Liver (tissue), 8 donors: ENCODE measurements at regions not wholly inside any gene's neighbourhood (a gene's known extent, or its start where the extent isn't known, plus 50 kb on each side); places are given as distances from the start of the nearest gene placed in this dataset.

ENCODE experiments used
- DNase-seq: peaks from one replicate; pipeline ENCODE4 v3.0.0-alpha.2; 2017; ENCODE audit warnings: low spot score
- H3K27ac ChIP-seq, 2 donors: one replicate each; pipeline ENCODE4 v1.7.0; 2013; ENCODE audit warnings: inconsistent platforms in 2 of 2, low read length in 2 of 2, control low read depth in 1 of 2, low read depth in 1 of 2, mild to moderate bottlenecking in 1 of 2
- H3K27me3 ChIP-seq, 4 donors: one replicate each; pipeline versions ENCODE4 v1.6.1 to v1.7.0; 2013; ENCODE audit warnings: low read length in 3 of 4, inconsistent platforms in 1 of 4, mild to moderate bottlenecking in 1 of 4, moderate library complexity in 1 of 4; ENCODE audit not compliant: control insufficient read depth in 4 of 4, insufficient read depth in 4 of 4
- H3K36me3 ChIP-seq, 4 donors: one replicate each; pipeline versions ENCODE4 v1.6.1 to v1.7.0; 2013; ENCODE audit warnings: low read length in 3 of 4, mild to moderate bottlenecking in 3 of 4, low read depth in 1 of 4, moderate library complexity in 1 of 4; ENCODE audit not compliant: control insufficient read depth in 4 of 4, insufficient read depth in 3 of 4
- H3K4me1 ChIP-seq, 4 donors: one replicate each; pipeline versions ENCODE4 v1.6.1 to v1.7.0; 2013; ENCODE audit warnings: low read length in 3 of 4, mild to moderate bottlenecking in 3 of 4, moderate library complexity in 1 of 4; ENCODE audit not compliant: control insufficient read depth in 4 of 4, insufficient read depth in 4 of 4
- H3K4me3 ChIP-seq, 3 donors: one replicate each; pipeline versions ENCODE4 v1.6.1 to v1.7.0; 2013; ENCODE audit warnings: low read length in 3 of 3, control low read depth in 1 of 3, low read depth in 1 of 3, mild to moderate bottlenecking in 1 of 3
- H3K9ac ChIP-seq, 2 donors: one replicate each; pipeline ENCODE4 v1.7.0; 2013; ENCODE audit warnings: low read length in 2 of 2, mild to moderate bottlenecking in 2 of 2, moderate library complexity in 2 of 2, control low read depth in 1 of 2, low read depth in 1 of 2
- H3K9me3 ChIP-seq, 4 donors: one replicate each; pipeline versions ENCODE4 v1.6.1 to v1.7.0; 2013; ENCODE audit warnings: low read length in 3 of 4; ENCODE audit not compliant: control insufficient read depth in 4 of 4
- ATF3 ChIP-seq: IDR thresholded peaks from 2 replicates; pipeline ENCODE4 v1.6.1; 2016; ENCODE audit warnings: antibody characterized with exemption
- CTCF ChIP-seq: fragments of 150-350 bp; IDR thresholded peaks from 2 replicates; pipeline ENCODE4 v1.5.1; 2017; ENCODE audit warnings: improper control_type of control experiment, low read depth, low read length; ENCODE audit not compliant: missing input control
- EGR1 ChIP-seq, 2 donors: IDR thresholded peaks; 2 replicates each; pipeline ENCODE4 v1.6.1; 2016 to 2018; ENCODE audit warnings: antibody characterized with exemption in 2 of 2, low read depth in 2 of 2
- FOXA1 ChIP-seq: IDR thresholded peaks from 2 replicates; pipeline ENCODE4 v1.6.1; 2016; ENCODE audit warnings: antibody characterized with exemption
- FOXA2 ChIP-seq: IDR thresholded peaks from 2 replicates; pipeline ENCODE4 v1.6.1; 2016; ENCODE audit warnings: antibody characterized with exemption
- GABPA ChIP-seq, 2 donors: IDR thresholded peaks in 1 of 2; conservative IDR thresholded peaks in 1 of 2; 2 replicates each; pipeline ENCODE4 v1.6.1; 2016; ENCODE audit warnings: antibody characterized with exemption in 2 of 2, mild to moderate bottlenecking in 1 of 2, moderate library complexity in 1 of 2
- HNF4A ChIP-seq, 2 donors: conservative IDR thresholded peaks; 2 replicates each; pipeline ENCODE4 v1.6.1; 2016; ENCODE audit warnings: antibody characterized with exemption in 2 of 2, mild to moderate bottlenecking in 2 of 2
- HNF4G ChIP-seq: IDR thresholded peaks from 2 replicates; pipeline ENCODE4 v1.6.1; 2016; ENCODE audit warnings: antibody characterized with exemption
- JUND ChIP-seq, 2 donors: IDR thresholded peaks; 2 replicates each; pipeline ENCODE4 v1.6.1; 2016; ENCODE audit warnings: antibody characterized with exemption in 2 of 2
- MAX ChIP-seq: IDR thresholded peaks from 2 replicates; pipeline ENCODE4 v1.6.1; 2016; ENCODE audit warnings: antibody characterized with exemption
- NR2F2 ChIP-seq: IDR thresholded peaks from 2 replicates; pipeline ENCODE4 v1.6.1; 2016; ENCODE audit warnings: antibody characterized with exemption
- RAD21 ChIP-seq, 2 donors: IDR thresholded peaks; 2 replicates each; pipeline ENCODE4 v1.6.1; 2016; ENCODE audit warnings: antibody characterized with exemption in 2 of 2, mild to moderate bottlenecking in 2 of 2
- RXRA ChIP-seq, 2 donors: IDR thresholded peaks; 2 replicates each; pipeline ENCODE4 v1.6.1; 2017 to 2018; ENCODE audit warnings: antibody characterized with exemption in 2 of 2, mild to moderate bottlenecking in 1 of 2
- SP1 ChIP-seq: IDR thresholded peaks from 2 replicates; pipeline ENCODE4 v1.6.1; 2018; ENCODE audit warnings: antibody characterized with exemption, mild to moderate bottlenecking
- TAF1 ChIP-seq: conservative IDR thresholded peaks from 2 replicates; pipeline ENCODE4 v1.6.1; 2016; ENCODE audit warnings: antibody characterized with exemption, mild to moderate bottlenecking
- YY1 ChIP-seq: IDR thresholded peaks from 2 replicates; pipeline ENCODE4 v1.6.1; 2016; ENCODE audit warnings: antibody characterized with exemption, mild to moderate bottlenecking
- WGBS: extraction: QIAGEN DNeasy Blood & Tissue Kit; methylation state at CpG from one replicate; pipeline ENCODE4 v1.1.7; 2013; 5-methylcytosine and 5-hydroxymethylcytosine counted together
- TF ChIP-seq, protein P1 (sequence below): IDR thresholded peaks from 2 replicates; pipeline ENCODE4 v1.6.1; 2016; ENCODE audit warnings: antibody characterized with exemption
- TF ChIP-seq, protein P2 (sequence below): IDR thresholded peaks from 2 replicates; pipeline ENCODE4 v1.6.1; 2016; ENCODE audit warnings: antibody characterized with exemption, mild to moderate bottlenecking
- donor health status: healthy.
- donor health status: healthy.
- donor health status: healthy.
- donor health status: healthy.
- donor health status: healthy.

DNA sequence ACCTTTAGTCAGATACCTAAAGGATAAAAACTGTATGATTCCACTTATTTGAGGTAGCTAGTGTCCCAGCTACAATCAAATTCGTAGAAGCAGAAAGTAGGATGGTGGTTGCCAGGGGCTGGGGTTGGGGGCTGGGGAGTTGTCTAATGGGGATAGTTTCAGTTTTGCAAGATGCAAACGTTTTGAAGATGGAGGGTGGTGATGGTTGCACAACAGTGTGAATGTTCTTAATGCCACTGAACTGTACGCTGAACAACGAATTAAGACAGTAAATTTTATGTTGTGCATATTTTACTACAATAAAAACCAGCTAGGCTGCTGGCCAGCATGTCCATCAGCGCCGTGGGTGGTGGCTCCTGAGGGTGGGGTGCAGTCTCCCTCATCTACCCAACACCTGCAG is 137.8 kb downstream of the GADD45G start:
- H3K4me1 ChIP-seq, result peaks cover 4 to 13% (median 8%) of the 10 kb centered on the region in 4 donors
- H3K36me3 ChIP-seq, result no peaks in the 10 kb centered on the region
- no peaks in the 10 kb centered on the region for H3K27me3 ChIP-seq
- H3K27ac ChIP-seq, result no peak overlapping the region
- WGBS, result 77% methylated on average over 6 of the region's 6 CpGs
- H3K9me3 ChIP-seq, result no peaks in the 10 kb centered on the region
- H3K4me3 ChIP-seq, result no peak overlapping the region
- H3K9ac ChIP-seq, result no peak overlapping the region
- no peak for DNase-seq
- TF ChIP-seq RAD21 (IDR thresholded peaks at IDR 0.05) (no peak), TAF1 (no peak), ATF3 (no peak), JUND (IDR thresholded peaks at IDR 0.05) (no peak), FOXA2 (no peak), NR2F2 (no peak), FOXA1 (no peak), GABPA (IDR thresholded peaks at IDR 0.05 in 1 of 2, conservative IDR thresholded peaks at IDR 0.05 in 1 of 2) (no peak), YY1 (no peak), HNF4G (no peak), HNF4A (conservative IDR thresholded peaks at IDR 0.05) (no peak), MAX (no peak)
- TF ChIP-seq, protein P1, sequence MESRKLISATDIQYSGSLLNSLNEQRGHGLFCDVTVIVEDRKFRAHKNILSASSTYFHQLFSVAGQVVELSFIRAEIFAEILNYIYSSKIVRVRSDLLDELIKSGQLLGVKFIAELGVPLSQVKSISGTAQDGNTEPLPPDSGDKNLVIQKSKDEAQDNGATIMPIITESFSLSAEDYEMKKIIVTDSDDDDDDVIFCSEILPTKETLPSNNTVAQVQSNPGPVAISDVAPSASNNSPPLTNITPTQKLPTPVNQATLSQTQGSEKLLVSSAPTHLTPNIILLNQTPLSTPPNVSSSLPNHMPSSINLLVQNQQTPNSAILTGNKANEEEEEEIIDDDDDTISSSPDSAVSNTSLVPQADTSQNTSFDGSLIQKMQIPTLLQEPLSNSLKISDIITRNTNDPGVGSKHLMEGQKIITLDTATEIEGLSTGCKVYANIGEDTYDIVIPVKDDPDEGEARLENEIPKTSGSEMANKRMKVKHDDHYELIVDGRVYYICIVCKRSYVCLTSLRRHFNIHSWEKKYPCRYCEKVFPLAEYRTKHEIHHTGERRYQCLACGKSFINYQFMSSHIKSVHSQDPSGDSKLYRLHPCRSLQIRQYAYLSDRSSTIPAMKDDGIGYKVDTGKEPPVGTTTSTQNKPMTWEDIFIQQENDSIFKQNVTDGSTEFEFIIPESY, result no peak

GRCh38 chr9:89743216-89743572 is 138.4 kb downstream of the GADD45G start:
- WGBS, result 87% methylated on average over 5 of the region's 5 CpGs

More at GRCh38 chr9:89743216-89743572, 138.4 kb downstream of the GADD45G start:
- DNase-seq, result no peak
- Histone ChIP-seq H3K27ac (no peak overlapping the region), H3K36me3 (no peaks in the 10 kb centered on the region), H3K27me3 (no peaks in the 10 kb centered on the region), H3K4me3 (no peak overlapping the region), H3K9ac (no peak overlapping the region), H3K4me1 (peaks cover 4 to 12% (median 5%) of the 10 kb centered on the region in 4 donors), H3K9me3 (no peaks in the 10 kb centered on the region)
- TF ChIP-seq RXRA (IDR thresholded peaks at IDR 0.05) (no peak), YY1 (no peak), FOXA2 (no peak), ATF3 (no peak), EGR1 (IDR thresholded peaks at IDR 0.05; ENCODE audit: low read depth in 2 of 2) (no peak), GABPA (IDR thresholded peaks at IDR 0.05 in 1 of 2, conservative IDR thresholded peaks at IDR 0.05 in 1 of 2) (no peak), NR2F2 (no peak), HNF4G (no peak), HNF4A (conservative IDR thresholded peaks at IDR 0.05) (no peak), CTCF (no peak), SP1 (no peak), JUND (IDR thresholded peaks at IDR 0.05) (no peak), RAD21 (IDR thresholded peaks at IDR 0.05) (no peak), FOXA1 (no peak), TAF1 (no peak), MAX (no peak)
- TF ChIP-seq, protein P1, result no peak
- TF ChIP-seq, protein P2, sequence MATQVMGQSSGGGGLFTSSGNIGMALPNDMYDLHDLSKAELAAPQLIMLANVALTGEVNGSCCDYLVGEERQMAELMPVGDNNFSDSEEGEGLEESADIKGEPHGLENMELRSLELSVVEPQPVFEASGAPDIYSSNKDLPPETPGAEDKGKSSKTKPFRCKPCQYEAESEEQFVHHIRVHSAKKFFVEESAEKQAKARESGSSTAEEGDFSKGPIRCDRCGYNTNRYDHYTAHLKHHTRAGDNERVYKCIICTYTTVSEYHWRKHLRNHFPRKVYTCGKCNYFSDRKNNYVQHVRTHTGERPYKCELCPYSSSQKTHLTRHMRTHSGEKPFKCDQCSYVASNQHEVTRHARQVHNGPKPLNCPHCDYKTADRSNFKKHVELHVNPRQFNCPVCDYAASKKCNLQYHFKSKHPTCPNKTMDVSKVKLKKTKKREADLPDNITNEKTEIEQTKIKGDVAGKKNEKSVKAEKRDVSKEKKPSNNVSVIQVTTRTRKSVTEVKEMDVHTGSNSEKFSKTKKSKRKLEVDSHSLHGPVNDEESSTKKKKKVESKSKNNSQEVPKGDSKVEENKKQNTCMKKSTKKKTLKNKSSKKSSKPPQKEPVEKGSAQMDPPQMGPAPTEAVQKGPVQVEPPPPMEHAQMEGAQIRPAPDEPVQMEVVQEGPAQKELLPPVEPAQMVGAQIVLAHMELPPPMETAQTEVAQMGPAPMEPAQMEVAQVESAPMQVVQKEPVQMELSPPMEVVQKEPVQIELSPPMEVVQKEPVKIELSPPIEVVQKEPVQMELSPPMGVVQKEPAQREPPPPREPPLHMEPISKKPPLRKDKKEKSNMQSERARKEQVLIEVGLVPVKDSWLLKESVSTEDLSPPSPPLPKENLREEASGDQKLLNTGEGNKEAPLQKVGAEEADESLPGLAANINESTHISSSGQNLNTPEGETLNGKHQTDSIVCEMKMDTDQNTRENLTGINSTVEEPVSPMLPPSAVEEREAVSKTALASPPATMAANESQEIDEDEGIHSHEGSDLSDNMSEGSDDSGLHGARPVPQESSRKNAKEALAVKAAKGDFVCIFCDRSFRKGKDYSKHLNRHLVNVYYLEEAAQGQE, result no peak
